Hepatic stellate cell (primary cell): ENCODE measurements at regions not wholly inside any gene's neighbourhood (a gene's known extent, or its start where the extent isn't known, plus 50 kb on each side); places are given as distances from the start of the nearest gene placed in this dataset.
"Not testable (repeated sequence)": the region's sequence is repeated elsewhere in the genome, so short reads cannot be mapped to it uniquely, and the experiment has no call there.

Experiments used
- DNase-seq: peaks from one replicate; pipeline ENCODE4 v3.0.0; 2011; ENCODE audit warnings: low spot score

DNA sequence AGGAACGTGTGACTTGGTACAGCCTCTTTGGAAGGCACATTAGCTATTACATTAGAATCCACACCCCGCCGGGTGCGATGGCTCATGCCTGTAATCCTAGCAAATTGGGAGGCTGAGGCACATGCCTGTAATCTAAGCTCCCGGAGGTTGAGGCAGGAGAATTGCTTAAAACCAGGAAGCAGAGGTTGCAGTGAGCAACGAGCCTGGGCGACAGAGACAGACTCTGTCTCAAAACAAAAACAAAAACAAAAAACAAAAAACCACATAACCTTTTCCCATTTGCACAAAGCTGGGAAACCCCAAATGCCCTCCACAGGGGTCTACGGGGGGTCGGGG, 82.7 kb upstream of the METTL9 start:
- DNase-seq: not testable (repeated sequence)

DNA sequence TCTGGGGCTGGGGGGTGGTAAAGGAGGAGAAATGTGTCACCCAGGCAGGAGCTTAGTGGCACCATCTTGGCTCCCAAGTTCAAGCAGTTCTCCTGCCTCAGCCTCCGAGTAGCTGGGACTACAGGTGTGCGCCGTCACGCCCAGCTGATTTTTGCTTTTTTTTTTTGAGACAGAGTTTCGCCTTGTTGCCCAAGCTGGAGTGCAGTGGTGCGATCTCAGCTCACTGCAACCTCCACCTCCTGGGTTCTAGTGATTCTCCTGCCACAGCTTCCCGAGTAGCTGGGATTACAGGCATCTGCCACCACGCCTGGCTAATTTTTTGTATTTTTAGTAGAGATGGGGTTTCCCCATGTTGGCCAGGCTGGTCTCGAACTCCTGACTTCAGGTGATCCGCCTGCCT, 82.1 kb upstream of the METTL9 start:
- not testable (repeated sequence) for DNase-seq

DNA sequence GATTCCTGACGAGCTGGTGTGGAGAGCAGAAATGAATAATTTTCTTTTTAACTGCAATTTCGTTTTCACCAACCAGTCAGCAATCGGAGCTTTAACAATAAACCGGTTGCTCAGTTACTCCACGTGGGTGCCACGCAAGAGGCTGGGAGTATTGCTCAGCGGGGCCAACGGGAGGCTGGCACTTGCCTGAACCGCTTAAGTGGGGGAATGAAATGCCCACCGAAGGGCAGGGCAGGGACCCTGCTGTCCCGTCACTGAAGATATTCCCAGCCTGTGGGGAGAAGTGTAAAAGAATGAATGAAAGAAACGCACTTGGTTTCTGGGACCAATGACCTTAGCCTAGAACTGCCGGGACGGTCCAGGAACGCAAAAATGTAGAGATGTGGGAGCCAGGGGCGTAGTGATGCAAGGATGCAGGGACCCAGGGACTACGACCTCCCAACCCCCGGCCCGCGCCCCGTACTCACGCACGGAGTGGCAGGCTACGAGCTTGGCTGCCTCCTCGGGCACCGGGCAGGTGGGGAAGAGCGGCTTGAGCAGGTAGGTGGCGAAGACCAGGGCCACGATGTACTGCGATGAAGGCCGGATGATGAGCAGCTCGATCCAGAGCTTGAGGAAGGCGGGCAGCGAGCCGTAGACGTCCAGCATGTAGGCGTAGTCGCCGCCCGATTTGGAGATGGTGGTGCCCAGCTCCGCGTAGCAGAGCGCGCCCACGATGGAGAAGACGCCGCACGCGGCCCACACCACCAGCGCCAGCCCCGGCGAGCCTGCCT, 79.8 kb upstream of the METTL9 start:
- DNase-seq: not testable (repeated sequence)

DNA sequence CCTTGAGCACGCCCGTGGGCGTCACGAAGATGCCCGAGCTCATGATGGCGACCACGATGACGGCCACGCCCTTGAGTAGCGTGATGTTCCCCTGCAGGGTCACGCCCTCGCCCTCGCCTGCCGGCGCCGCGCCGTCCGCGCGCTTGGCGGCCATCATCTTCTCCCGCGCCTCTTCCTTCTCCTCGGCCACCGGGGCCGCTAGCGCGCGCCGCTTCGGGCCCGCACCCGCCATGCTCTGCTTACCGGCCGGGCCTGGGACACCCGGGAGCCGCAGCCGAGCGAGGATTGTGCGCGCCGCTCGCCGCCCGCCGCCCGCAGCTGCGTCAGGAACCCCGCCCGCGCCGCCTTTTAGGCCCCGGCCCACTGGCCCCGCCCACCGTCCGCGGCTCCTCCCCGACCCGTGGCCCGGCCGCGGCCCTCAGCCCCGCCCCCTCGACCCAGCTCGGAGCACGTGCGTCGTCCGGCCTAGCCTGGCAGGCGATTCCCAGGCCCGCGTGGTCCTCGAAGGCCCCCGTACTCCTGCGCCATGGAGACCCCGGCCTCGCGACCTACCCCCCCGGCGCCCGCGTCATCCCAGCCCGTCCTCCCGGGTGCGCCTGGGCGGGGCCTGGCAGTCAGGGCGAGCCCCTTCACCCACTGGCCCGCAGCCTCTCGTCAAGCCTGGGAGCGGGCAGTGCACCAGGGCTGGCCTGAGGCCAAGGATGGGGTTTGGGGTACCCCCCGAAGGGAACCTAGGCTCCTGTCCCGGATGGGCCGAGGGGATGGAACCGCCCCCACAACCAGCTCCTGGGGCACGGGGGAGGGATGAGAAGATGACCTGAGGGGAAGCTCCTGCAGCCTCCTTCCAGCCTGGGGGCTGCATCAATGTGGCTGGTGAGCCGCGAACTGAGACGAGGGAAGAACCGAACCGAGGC, 79.0 kb upstream of the METTL9 start:
- peak; percentile 86 for DNase-seq

DNA sequence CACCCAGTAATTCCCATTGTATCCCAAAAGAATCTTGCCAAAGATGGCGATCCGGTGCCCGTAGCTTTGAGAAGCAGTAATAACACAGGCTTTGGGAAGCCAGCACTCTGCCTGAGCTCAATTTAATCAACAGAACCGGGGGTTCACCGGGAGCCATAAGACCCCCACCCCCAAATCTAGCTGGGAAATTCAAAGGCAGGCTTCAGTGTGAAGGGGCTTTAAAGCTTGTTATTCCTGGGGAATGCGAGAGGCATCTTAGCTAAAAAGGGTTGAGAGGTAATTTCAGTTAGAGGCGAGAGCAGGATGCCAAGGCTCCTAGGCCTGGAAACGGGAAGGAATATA, 78.4 kb upstream of the METTL9 start:
- DNase-seq: not testable (repeated sequence)

DNA sequence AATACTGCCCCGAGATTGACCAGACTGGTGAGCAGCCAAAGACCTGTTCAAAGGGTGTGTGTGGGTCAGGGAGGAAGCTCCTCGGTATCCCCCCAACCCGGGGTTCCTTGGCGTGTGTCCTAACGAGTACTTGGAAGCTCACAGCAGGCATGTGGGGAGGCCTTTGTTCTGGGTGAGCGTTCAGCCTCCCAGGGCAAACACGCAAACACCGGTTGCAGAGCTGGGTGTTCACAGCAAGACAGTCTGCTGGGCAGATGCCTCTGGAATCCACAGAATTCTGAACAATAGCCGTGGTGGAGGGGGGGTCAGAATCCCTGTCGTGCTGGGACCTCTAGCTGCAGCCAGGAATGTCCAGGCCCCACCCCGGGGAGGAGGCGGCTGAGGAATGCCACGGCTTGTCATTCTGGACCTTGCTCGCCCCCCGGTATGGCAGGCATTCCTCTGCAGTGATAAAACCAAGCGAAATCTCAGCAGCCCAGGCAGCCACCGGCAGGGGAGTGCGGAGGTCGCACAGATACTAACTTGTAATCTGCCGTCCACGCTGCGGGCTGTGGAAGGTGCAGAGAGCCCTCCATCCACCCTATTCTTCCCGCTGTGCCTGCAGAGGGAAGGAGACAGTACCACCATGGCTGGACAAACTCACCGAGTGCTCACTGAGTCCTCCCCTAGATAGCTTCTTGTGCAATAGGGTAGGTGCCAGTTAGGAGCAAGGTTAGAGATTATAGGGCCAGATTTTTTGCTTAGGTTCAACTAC, 77.8 kb upstream of the METTL9 start:
- DNase-seq: peak; percentile 19

DNA sequence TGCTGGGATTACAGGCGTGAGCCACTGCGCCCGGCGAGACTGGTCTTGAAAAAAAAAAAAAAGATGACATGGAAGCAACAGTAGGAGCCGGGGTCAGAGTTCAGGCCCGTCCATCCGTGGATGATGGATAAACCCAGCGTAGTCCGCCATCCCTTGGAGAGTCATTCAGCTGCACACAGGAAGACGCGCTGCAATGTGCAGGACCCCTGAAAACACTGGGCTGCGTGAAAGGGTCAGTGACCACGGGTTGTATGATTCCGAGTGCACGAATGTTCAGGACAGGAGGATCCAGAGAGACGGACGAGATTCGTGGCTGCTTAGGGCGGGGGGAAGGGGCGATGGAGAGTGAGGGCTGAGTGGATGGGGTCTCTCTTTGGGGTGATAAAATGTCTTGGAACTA, 76.5 kb upstream of the METTL9 start:
- not testable (repeated sequence) for DNase-seq

DNA sequence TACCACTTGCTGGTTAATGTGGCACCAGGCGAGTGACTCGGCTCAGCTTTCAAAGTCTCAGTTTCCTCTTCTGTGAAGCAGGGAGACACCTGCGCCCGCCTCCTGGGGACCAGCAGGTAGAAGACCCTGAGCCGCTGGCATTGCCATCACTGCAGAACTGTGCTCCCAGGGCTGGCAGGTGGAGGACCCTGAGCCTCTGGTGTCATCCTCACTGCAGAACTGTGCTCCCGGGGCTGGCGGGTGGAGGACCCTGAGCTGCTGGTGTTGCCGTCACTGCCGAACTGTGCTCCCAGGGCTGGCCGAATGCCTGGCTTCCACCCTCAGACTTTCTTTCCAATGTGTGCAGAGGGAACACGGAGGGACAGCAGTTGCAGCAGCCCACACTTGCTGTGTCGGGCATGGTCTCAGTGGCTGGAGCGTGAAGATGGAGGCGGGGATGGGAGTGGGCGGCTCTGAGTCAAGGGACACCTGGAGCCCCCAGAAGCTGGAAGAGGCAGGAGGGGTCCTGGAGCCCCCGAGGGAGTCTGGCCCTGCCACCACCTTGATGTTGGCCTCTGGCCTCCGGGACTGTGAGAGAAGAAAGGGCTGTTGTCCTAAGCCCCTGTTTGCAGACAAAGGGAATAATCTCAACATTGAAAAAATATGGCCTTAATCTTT, 75.8 kb upstream of the METTL9 start:
- no peak for DNase-seq

DNA sequence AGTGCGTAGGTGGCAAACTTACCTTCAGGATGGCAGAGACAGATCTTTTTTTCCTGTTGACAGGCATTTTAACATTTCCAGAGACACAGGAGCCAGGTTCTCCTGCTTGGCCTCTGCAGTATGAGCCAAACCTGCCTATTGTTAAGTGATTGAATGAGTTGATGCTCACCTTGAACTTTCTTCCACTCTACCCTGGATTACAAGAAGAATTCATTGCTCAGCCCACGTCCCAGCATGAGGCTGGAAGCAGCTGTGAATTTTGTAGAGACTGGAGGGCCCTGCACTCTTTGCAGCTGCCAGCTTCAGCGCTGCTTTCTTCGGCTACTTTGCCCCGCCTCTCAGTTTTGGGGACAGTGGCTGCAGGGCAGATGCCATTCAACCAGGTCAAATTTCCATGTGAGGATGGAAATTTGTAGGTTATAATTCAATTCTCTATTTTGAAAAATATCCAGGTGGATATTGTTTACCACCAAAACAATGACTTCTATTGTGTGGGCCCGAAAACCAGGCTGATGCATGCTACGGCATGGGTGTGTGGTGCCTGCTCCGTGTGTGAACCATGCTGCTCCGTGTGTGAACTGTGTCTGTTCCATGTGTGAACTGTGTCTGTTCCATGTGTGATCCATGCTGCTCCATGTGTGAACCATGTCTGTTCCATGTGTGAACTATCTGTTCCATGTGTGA, 75.2 kb upstream of the METTL9 start:
- DNase-seq: no peak

DNA sequence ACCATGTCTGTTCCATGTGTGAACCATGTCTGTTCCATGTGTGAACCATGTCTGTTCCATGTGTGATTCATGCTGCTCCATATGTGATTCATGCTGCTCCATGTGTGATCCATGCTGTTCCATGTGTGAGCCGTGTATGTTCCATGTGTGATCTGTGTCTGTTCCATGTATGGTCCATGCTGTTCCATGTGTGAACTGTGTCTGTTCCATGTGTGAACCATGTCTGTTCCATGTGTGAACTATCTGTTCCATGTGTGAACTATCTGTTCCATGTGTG, 74.7 kb upstream of the METTL9 start:
- DNase-seq: not testable (repeated sequence)

DNA sequence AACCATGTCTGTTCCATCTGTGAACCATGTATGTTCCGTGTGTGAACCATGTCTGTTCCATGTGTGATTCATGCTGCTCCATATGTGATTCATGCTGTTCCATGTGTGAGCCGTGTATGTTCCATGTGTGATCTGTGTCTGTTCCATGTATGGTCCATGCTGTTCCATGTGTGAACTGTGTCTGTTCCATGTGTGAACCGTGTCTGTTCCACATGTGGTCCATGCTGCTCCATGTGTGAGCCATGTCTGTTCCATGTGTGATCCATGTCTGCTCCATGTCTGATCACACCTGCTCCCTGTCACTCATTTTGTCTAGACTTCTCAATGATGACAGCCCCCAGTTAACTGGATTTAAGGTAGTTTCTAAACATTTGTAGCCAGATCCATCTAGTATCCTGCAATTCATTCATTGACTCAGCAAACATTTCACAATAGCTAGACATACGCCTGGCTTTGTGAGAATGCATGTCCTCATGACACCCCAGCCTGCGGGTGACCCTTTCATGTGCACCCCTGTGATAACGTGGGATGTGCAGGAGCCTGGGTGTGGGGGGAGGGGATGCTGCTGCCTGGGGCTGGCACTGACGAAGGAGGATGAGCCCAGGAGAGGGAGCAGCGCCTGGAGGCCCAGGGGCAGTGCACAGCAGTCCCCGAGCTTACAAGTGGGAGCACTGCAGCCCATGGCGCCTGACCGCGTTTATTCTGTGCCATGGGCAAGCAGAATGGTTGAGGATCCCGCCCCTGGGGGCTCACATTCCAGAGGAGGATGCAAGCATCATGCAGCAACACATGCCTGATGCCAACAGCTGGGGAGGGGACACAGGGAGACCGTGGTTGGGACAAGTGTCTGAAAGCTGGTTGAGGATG, 74.1 kb upstream of the METTL9 start:
- DNase-seq: peak; percentile 12

DNA sequence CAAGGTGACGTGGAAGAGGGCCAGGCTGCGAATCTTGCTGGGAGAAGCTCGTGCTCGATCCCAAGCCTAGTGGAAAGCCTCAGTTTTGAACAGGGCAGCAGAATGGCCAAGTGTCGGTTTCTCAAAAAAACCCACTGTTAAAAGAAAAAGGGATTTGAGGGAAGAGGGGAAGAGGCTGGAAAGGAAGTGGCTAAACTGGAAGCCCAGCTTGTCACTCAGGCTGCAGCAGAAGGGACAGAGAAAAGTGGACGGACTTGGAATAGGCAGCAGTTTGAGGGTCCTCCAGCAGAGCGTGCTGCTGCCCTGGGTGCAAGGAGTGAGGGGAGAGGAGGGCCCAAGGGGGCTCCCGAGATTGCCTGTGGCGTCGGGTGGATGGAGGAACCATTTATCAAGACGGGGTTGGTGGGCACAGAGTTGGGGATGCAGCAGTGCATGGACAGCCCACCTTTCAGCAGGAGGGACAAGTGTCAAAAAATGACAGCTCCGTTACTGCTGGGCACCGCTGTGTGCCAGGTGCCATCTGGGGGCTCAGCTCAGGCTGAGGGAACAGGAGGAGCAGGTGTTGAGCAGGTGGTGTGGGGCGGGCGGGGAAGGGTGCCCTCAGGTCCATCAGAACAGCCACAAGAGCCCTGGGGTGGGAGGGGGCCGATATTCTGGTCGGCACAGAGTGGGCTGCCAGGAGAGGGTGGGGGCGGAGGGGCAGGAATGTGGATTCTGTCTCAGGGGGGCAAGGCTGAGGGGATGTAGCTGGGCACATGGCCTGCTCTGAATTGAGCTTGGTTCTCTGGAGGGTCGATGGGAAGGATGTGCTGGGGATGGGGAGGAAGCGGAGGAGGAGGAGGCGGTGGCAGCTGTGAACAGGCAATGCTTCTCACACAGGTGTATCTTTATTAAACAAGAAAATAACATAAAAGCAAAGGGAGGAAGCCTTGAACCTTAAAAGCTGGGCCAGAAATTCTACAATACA, 73.1 kb upstream of the METTL9 start:
- DNase-seq: not testable (repeated sequence)

DNA sequence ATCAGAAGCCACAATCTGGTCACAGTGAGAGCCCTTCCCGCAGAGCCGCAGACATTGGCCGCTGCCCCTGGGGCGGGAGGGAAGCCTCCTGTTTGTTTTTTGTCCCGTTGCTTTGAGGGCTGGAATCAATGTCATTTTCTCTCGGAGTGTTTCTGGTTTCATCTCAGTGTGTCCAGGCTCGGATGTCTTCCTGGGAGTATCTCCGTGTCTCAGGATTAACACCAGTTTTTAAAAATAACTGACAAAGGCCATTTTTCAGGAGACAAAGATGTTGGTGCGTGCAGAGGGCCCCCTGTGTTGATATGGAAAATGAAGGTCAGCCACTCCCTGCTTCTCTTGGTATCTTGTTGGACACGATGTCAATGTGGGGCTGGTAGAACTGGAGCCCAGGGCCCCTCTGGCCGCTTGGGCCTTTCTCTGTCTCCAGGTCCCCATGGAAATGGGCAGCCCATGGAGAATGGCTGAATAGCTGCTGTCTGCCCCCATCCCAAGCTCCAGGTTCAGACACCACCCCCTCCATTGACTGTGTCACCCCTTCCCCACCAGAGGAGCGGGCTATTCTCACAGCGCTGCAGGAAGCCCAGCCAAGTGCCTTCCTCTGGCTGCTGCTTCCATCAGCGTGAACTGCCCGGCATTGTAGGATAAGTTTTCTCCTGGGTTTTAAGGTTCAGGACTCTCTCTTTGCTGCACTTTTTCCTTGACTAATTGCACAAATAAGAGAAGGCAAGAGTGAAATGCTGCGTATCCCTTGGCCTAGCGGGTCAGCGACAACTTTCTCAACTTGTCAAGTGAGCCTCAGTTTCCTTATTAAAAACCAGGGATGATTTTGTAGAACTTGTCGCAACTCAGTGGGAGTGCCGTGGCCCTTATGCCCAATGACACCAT, 72.2 kb upstream of the METTL9 start:
- no peak for DNase-seq

DNA sequence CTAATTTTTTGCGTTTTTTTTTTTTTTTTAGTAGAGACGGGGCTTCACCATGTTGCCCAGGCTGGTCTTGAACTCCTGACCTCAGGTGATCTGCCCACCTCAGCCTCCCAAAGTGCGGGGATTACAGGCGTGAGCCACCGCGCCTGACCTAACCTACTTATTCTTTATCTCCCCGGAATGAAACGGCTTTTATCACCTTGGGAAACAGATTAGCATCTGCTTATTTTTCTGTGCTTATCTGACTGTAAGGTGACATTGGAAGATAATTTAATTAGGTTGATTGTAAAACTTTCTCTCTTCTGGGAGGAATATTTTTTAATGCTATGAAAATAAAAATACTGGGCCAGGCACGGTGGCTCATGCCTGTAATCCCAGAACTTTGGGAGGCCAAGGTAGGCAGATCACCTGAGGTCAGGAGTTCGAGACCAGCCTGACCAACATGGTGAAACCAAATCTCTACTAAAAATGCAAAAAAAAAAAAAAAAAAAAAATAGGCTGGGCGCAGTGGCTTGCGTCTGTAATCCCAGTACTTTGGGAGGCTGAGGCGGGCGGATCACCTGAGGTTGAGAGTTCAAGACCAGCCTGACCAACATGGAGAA, 70.2 kb upstream of the METTL9 start:
- not testable (repeated sequence) for DNase-seq

DNA sequence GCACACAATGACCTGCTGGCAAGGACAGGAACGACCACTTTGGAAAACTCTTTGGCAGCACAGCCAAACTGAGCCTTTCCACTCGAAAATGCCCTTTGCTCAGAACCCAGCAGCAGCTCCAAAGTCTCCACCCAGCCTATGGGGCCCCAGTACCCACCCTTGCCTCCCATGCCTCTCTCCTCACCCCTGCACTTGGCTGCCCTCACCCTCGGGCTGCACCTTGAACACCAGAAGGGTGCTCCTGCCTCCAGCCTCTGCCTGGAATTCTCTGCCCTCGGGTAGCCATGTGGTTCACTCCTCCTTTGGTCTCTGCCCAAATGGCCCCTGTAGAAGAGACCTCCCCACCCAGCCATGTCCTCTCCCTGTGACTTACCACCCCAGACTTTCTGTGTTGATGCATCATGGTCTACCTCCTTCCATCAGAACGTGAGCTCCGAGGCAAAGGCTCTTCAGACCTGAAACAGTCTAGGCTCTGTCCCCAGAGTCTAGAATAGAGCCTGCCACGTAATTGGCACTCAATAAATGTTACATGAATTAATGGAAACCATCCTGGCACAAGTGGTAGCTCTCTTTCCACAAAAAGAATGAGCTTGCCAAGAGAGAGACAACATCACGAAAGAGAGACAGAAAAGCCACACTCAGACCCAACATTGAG, 68.5 kb upstream of the METTL9 start:
- DNase-seq: not testable (repeated sequence)

DNA sequence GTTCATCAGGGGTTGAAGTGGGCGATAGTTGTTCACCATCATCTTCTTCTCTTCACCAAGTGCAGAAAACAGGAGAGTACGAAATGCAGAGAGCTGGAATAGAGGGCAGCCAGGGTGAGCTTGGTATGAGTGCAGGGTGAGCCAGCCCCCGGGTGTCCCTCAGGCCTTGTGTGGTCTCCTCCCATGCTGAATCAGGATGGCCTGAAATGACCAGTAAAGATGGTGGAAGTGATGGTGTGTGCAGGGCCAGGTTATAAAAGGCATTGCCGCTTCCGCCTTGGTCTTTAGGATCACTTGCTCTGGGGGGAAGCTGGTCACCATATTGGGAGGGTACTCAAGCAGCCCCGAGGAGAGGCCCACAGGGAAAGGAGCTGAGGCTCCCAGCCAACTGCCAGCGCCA, 66.4 kb upstream of the METTL9 start:
- DNase-seq: not testable (repeated sequence)

DNA sequence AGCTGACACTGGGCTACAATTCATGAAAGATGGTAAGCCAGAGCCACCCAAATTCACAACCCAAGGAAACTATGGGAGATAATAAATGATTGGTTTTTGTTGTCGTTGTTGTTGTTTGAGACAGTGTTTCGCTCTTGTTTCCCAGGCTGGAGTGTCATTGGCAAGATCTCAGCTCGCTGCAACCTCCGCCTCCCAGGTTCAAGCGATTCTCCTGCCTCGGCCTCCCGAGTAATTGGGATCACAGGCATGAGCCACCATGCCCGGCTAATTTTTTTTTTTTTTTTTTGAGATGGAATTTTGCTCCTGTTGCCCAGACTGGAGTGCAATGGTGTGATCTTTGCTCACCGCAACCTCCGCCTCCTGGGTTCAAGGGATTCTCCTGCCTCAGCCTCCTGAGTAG, 65.9 kb upstream of the METTL9 start:
- DNase-seq: not testable (repeated sequence)

DNA sequence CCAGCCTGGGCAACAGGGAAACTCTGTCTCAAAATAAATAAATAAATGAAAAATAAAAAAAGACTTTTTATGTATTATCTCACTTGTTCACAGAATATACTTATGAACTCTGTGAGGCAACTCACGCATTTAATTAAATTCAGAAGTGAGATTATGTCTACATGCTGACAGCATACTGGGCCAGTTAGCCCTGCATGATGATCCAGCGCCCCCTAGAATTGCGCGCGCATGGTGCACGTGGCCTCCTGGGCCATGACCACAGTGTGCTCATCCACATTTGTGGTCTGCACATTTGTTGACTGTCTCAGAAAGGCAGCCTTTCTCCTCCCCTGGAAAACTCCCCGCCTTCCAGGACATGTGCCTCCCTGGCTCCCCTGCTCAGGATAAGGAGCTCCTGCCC, 64.8 kb upstream of the METTL9 start:
- not testable (repeated sequence) for DNase-seq
